ENCODE measurements at regions not wholly inside any gene's neighbourhood (a gene's known extent, or its start where the extent isn't known, plus 50 kb on each side); places are given as distances from the start of the nearest gene placed in this dataset.

GRCh38 chr14:60356386-60356785 is 107.4 kb downstream of the PPM1A start:
- no peak for TF ChIP-seq CTCF (optimal IDR thresholded peaks at IDR 0.05 in 1 of 3, IDR thresholded peaks at IDR 0.05 in 1 of 3, conservative IDR thresholded peaks at IDR 0.05 in 1 of 3; ENCODE audit: extremely low read depth in 1 of 3, insufficient read depth in 2 of 3, low read length in 3 of 3)
- TF ChIP-seq EZH2 (IDR thresholded peaks at IDR 0.05; ENCODE audit: low read length), result no peak

Measured in keratinocyte (primary cell).